ENCODE measurements at regions not wholly inside any gene's neighbourhood (a gene's known extent, or its start where the extent isn't known, plus 50 kb on each side); places are given as distances from the start of the nearest gene placed in this dataset.
"Not testable (repeated sequence)": the region's sequence is repeated elsewhere in the genome, so short reads cannot be mapped to it uniquely, and the experiment has no call there.

- not testable (repeated sequence) for ATAC-seq
Measured at GRCh38 chr1:55514571-55514970, 299.4 kb upstream of the USP24 start.

GRCh38 chr1:55512466-55512865 is 297.3 kb upstream of the USP24 start:
- no peak for ATAC-seq

GRCh38 chr1:55507578-55507931 is 292.4 kb upstream of the USP24 start:
- ATAC-seq = no peak

- ATAC-seq = no peak
Measured at GRCh38 chr1:55506740-55507577, 291.8 kb upstream of the USP24 start.

GRCh38 chr1:55505326-55505725 is 290.2 kb upstream of the USP24 start:
- ATAC-seq = no peak

- ATAC-seq = no peak
Measured at GRCh38 chr1:55504306-55504731, 289.2 kb upstream of the USP24 start.

- no peak for ATAC-seq
Measured at GRCh38 chr1:55503663-55504305, 288.6 kb upstream of the USP24 start.

GRCh38 chr1:55500601-55501000 is 285.4 kb upstream of the USP24 start:
- ATAC-seq = no peak

GRCh38 chr1:55490547-55490946 is 275.4 kb upstream of the USP24 start:
- ATAC-seq = no peak

- ATAC-seq = no peak
Measured at GRCh38 chr1:55484173-55484572, 269.0 kb upstream of the USP24 start.

- no peak for ATAC-seq
Measured at GRCh38 chr1:55483523-55483922, 268.4 kb upstream of the USP24 start.

- no peak for ATAC-seq
Measured at GRCh38 chr1:55481634-55482033, 266.5 kb upstream of the USP24 start.

GRCh38 chr1:55480029-55480795 is 265.0 kb upstream of the USP24 start:
- ATAC-seq = no peak

- ATAC-seq = no peak
Measured at GRCh38 chr1:55478742-55479141, 263.6 kb upstream of the USP24 start.

- no peak for ATAC-seq
Measured at GRCh38 chr1:55477953-55478352, 262.8 kb upstream of the USP24 start.

- ATAC-seq = no peak
Measured at GRCh38 chr1:55476445-55477015, 261.4 kb upstream of the USP24 start.

GRCh38 chr1:55474168-55474786 is 259.1 kb upstream of the USP24 start:
- no peak for ATAC-seq

- no peak for ATAC-seq
Measured at GRCh38 chr1:55473661-55474060, 258.5 kb upstream of the USP24 start.

GRCh38 chr1:55472784-55473183 is 257.6 kb upstream of the USP24 start:
- ATAC-seq = no peak

GRCh38 chr1:55472115-55472514 is 257.0 kb upstream of the USP24 start:
- no peak for ATAC-seq

- no peak for ATAC-seq
Measured at GRCh38 chr1:55468142-55468795, 253.1 kb upstream of the USP24 start.

GRCh38 chr1:55466921-55467320 is 251.8 kb upstream of the USP24 start:
- ATAC-seq = no peak
